Tibial nerve (tissue), 4 donors: ENCODE measurements at regions not wholly inside any gene's neighbourhood (a gene's known extent, or its start where the extent isn't known, plus 50 kb on each side); places are given as distances from the start of the nearest gene placed in this dataset.

Experiments
- CTCF ChIP-seq, 5 experiments: fragments of 200-600 bp in 3 of 5; fragments of 450-650 bp in 2 of 5; sonication (generic) in 3 of 5; IDR thresholded peaks; one replicate each; pipeline ENCODE4 v1.5.1; 2016 to 2019; ENCODE audit warnings: antibody characterized with exemption in 5 of 5, mild to moderate bottlenecking in 3 of 5, moderate library complexity in 2 of 5
- EP300 ChIP-seq, 2 donors: sonication (generic); formaldehyde crosslinking; IDR thresholded peaks; one replicate each; pipeline ENCODE4 v1.6.1; 2017; ENCODE audit warnings: antibody characterized with exemption in 2 of 2, mild to moderate bottlenecking in 1 of 2

- TF ChIP-seq EP300 (IDR thresholded peaks at IDR 0.05) (no peak), CTCF (IDR thresholded peaks at IDR 0.05) (no peak)
Measured at GRCh38 chr12:13440844-13441243, 244.3 kb downstream of the EMP1 start.
